ENCODE measurements at regions not wholly inside any gene's neighbourhood (a gene's known extent, or its start where the extent isn't known, plus 50 kb on each side); places are given as distances from the start of the nearest gene placed in this dataset.

DNA sequence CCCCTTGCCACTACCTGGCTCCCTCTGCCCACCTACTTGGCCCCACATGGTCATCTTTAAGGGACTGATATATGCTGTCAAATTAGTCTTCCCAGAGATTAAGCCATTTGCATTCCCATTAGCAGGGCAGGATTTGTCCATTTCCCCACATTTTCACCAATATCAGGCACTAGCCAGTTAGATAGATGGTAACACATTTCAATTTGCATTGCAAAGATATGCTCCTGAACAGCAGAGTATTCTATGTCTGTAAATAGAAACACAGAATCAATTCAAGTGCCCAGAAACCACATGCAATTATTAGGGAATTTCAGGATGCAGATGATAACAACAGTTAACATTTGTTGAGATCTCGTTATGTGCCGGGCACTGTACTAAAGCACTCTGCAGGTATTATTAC, 92.6 kb upstream of the IL12B start:
- TF ChIP-seq POLR2A (IDR thresholded peaks at IDR 0.05; ENCODE audit: extremely low read depth, insufficient read length), result no peak
- TF ChIP-seq, protein P1, sequence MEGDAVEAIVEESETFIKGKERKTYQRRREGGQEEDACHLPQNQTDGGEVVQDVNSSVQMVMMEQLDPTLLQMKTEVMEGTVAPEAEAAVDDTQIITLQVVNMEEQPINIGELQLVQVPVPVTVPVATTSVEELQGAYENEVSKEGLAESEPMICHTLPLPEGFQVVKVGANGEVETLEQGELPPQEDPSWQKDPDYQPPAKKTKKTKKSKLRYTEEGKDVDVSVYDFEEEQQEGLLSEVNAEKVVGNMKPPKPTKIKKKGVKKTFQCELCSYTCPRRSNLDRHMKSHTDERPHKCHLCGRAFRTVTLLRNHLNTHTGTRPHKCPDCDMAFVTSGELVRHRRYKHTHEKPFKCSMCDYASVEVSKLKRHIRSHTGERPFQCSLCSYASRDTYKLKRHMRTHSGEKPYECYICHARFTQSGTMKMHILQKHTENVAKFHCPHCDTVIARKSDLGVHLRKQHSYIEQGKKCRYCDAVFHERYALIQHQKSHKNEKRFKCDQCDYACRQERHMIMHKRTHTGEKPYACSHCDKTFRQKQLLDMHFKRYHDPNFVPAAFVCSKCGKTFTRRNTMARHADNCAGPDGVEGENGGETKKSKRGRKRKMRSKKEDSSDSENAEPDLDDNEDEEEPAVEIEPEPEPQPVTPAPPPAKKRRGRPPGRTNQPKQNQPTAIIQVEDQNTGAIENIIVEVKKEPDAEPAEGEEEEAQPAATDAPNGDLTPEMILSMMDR (IDR thresholded peaks at IDR 0.05; ENCODE audit: low read depth, low read length), result no peak
- TF ChIP-seq, protein P2, sequence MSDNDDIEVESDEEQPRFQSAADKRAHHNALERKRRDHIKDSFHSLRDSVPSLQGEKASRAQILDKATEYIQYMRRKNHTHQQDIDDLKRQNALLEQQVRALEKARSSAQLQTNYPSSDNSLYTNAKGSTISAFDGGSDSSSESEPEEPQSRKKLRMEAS (IDR thresholded peaks at IDR 0.05; ENCODE audit: low read depth, low read length), result no peak
